ENCODE measurements at regions not wholly inside any gene's neighbourhood (a gene's known extent, or its start where the extent isn't known, plus 50 kb on each side); places are given as distances from the start of the nearest gene placed in this dataset.

DNA sequence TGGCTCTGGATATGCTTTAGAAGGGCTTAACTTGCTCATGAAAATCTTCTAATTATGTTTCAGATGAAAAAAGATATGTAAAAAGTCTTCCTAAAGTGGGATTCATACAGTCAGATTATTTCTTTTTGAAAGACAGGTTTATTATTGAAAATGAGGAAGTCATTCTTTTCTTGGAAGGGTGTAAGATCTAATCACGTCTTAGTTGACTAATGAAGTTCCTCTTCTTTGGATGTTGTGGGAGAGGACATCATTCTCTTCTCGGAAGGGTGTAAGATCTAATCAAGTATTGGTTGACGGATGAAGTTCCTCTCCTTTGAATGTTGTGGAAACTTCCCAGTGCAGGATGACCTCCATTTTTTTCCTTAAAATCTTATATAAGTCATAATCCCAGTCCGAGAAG, 74.9 kb downstream of the ALG10 start:
- WGBS (ENCODE audit: insufficient coverage, low coverage, low lambda C conversion rate, missing lambda C conversion rate): 34% methylated on average over 4 of the region's 4 CpGs
- H3K4me3 ChIP-seq: no peak overlapping the region
- H3K27me3 ChIP-seq: no peaks in the 10 kb centered on the region
- DNase-seq: no peak
- no peaks in the 10 kb centered on the region for H3K4me1 ChIP-seq
- TF ChIP-seq POLR2A (IDR thresholded peaks at IDR 0.05): no peak
- TF ChIP-seq, protein P1, sequence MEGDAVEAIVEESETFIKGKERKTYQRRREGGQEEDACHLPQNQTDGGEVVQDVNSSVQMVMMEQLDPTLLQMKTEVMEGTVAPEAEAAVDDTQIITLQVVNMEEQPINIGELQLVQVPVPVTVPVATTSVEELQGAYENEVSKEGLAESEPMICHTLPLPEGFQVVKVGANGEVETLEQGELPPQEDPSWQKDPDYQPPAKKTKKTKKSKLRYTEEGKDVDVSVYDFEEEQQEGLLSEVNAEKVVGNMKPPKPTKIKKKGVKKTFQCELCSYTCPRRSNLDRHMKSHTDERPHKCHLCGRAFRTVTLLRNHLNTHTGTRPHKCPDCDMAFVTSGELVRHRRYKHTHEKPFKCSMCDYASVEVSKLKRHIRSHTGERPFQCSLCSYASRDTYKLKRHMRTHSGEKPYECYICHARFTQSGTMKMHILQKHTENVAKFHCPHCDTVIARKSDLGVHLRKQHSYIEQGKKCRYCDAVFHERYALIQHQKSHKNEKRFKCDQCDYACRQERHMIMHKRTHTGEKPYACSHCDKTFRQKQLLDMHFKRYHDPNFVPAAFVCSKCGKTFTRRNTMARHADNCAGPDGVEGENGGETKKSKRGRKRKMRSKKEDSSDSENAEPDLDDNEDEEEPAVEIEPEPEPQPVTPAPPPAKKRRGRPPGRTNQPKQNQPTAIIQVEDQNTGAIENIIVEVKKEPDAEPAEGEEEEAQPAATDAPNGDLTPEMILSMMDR (IDR thresholded peaks at IDR 0.05): no peak
- no peaks in the 10 kb centered on the region for H3K9me3 ChIP-seq
- H3K36me3 ChIP-seq: no peaks in the 10 kb centered on the region
- H3K27ac ChIP-seq: no peak overlapping the region
- intact Hi-C loops (cut with DNase I): no loop called here
- ATAC-seq: no peak

DNA sequence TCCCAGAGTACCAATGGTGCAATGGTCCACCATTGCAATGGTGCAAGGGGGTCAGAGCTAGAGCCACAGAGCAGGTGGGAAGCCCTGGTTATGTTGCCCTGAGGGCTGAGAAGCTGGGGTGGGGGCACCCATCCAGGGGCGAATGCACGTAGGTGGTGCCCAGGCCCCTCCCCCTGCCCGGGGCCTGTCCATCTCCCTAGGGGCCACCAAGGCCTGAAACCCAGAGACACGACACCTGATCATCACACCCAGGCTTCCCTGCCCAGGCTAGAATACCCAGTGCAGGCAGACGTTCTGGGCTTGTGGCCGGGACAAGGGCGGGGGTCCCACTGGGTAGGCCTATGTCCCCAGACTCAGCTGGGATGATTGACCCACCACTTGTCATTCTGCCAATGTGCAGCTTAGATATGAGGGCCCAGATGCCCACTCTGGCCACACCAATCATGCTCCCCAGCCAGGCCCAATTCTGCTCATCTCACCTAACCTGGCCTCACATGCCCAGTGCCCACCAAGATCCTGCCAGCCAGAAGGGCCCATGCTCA, 83.2 kb downstream of the ALG10 start:
- no peaks in the 10 kb centered on the region for H3K9me3 ChIP-seq
- intact Hi-C loops (cut with DNase I): no loop called here
- peaks cover 0 to 5% (median 0%) of the 10 kb centered on the region in 4 donors for H3K4me1 ChIP-seq
- no peak overlapping the region for H3K27ac ChIP-seq
- H3K36me3 ChIP-seq: no peaks in the 10 kb centered on the region
- no peak overlapping the region for H3K4me3 ChIP-seq
- WGBS (ENCODE audit: insufficient coverage, low coverage, low lambda C conversion rate, missing lambda C conversion rate): no CpG with 5 or more reads among the region's 7 CpGs
- TF ChIP-seq, protein P1 (IDR thresholded peaks at IDR 0.05): no peak
- TF ChIP-seq POLR2A (IDR thresholded peaks at IDR 0.05): no peak
- no peaks in the 10 kb centered on the region for H3K27me3 ChIP-seq
- DNase-seq (no peak), ATAC-seq (peak in 1 of 4 donors; percentile 30)

DNA sequence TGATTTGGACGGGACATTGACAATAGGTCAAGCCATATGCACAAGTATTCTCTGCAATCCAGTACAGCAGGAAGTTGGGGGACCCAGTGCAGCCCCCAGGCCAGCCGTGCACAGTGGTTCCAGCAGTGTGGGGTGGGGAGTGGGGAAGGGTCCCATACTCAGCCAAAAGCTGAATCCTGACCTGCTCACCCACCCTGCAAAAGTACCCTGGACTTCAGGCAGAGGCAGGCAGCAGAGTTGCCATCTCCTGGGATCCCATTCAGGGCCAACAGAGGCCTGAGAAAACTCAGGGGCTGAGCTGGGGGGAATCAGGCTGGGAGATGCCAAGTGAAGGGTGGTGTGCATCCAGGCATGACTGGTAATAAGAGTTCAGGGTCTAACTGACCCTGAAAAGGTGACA, 83.9 kb downstream of the ALG10 start:
- peak in 1 of 4 donors; percentile 30 for ATAC-seq
- H3K4me1 ChIP-seq: peaks cover 0 to 5% (median 0%) of the 10 kb centered on the region in 4 donors
- intact Hi-C loops (cut with DNase I): no loop called here
- no peaks in the 10 kb centered on the region for H3K9me3 ChIP-seq
- H3K27me3 ChIP-seq: no peaks in the 10 kb centered on the region
- no peak for DNase-seq
- no peaks in the 10 kb centered on the region for H3K36me3 ChIP-seq
- no peak overlapping the region for H3K27ac ChIP-seq
- 100% methylated on average over 1 of the region's 2 CpGs for WGBS (ENCODE audit: insufficient coverage, low coverage, low lambda C conversion rate, missing lambda C conversion rate)
- TF ChIP-seq, protein P1 (IDR thresholded peaks at IDR 0.05): no peak
- TF ChIP-seq POLR2A (IDR thresholded peaks at IDR 0.05): no peak
- no peak overlapping the region for H3K4me3 ChIP-seq

DNA sequence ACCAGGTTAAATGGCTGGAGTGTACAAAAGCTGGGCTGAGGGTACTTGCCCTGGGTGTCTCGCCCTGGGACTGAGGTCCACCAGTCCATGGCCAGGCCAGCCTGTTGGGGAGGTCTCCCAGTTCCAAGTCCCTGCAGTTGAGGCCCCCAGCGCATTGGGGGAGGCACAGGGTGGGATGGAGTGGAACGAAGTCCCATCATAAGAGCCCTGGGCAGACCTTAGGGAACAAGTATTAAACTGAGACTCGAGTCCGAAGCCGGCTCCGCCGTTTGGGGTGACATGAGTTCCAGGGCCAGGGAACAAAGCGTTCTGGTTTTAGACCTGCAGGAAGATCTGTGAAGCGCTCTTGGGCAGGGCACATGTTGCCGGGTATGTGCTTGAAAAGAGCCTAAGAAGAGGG, 84.7 kb downstream of the ALG10 start:
- H3K4me3 ChIP-seq: no peak overlapping the region
- intact Hi-C loops (cut with DNase I): no loop called here
- H3K4me1 ChIP-seq: peaks cover 0 to 5% (median 0%) of the 10 kb centered on the region in 4 donors
- no peak overlapping the region for H3K27ac ChIP-seq
- no peaks in the 10 kb centered on the region for H3K9me3 ChIP-seq
- TF ChIP-seq, protein P1 (IDR thresholded peaks at IDR 0.05): no peak
- no peak for TF ChIP-seq POLR2A (IDR thresholded peaks at IDR 0.05)
- WGBS (ENCODE audit: insufficient coverage, low coverage, low lambda C conversion rate, missing lambda C conversion rate): 90% methylated on average over 4 of the region's 11 CpGs
- H3K36me3 ChIP-seq: no peaks in the 10 kb centered on the region
- no peak for DNase-seq
- peak in 1 of 4 donors; percentile 10 for ATAC-seq
- no peaks in the 10 kb centered on the region for H3K27me3 ChIP-seq
